ENCODE measurements at regions not wholly inside any gene's neighbourhood (a gene's known extent, or its start where the extent isn't known, plus 50 kb on each side); places are given as distances from the start of the nearest gene placed in this dataset.

- no peak overlapping the region for H3K4me3 ChIP-seq
- no peak overlapping the region for H3K9ac ChIP-seq (ENCODE audit: insufficient read length)
- H3K36me3 ChIP-seq (ENCODE audit: insufficient read depth, low read length): no peaks in the 10 kb centered on the region
- no peak overlapping the region for H3K27ac ChIP-seq
- TF ChIP-seq EZH2 (IDR thresholded peaks at IDR 0.05) (no peak), FOXP2 (optimal IDR thresholded peaks at IDR 0.05; ENCODE audit: control extremely low read depth, extremely low read length, insufficient read depth) (no peak), POLR2AphosphoS5 (IDR thresholded peaks at IDR 0.05; ENCODE audit: borderline replicate concordance, low read depth, low read length) (no peak)
- DNase-seq (ENCODE audit: low read depth, low spot score): no peak
- H3K9me3 ChIP-seq (ENCODE audit: low read depth, low read length): peaks cover 5% of the 10 kb centered on the region; the same call in 1 of the 2 replicates
Observed at GRCh38 chr22:49509016-49509415, 318.7 kb downstream of the BRD1 start.

GRCh38 chr22:49508561-49508960, 319.1 kb downstream of the BRD1 start:
- Histone ChIP-seq H3K9ac (ENCODE audit: insufficient read length) (no peak overlapping the region), H3K4me3 (no peak overlapping the region), H3K9me3 (ENCODE audit: low read depth, low read length) (peaks cover 5% of the 10 kb centered on the region; the same call in 1 of the 2 replicates), H3K36me3 (ENCODE audit: insufficient read depth, low read length) (no peaks in the 10 kb centered on the region), H3K27ac (no peak overlapping the region)
- no peak for DNase-seq (ENCODE audit: low read depth, low spot score)
- TF ChIP-seq POLR2AphosphoS5 (IDR thresholded peaks at IDR 0.05; ENCODE audit: borderline replicate concordance, low read depth, low read length) (no peak), FOXP2 (optimal IDR thresholded peaks at IDR 0.05; ENCODE audit: control extremely low read depth, extremely low read length, insufficient read depth) (no peak), EZH2 (IDR thresholded peaks at IDR 0.05) (no peak)

- H3K4me3 ChIP-seq: no peak overlapping the region
- peaks cover 5% of the 10 kb centered on the region; the same call in 1 of the 2 replicates for H3K9me3 ChIP-seq (ENCODE audit: low read depth, low read length)
- no peak overlapping the region for H3K27ac ChIP-seq
- no peak for DNase-seq (ENCODE audit: low read depth, low spot score)
- TF ChIP-seq FOXP2 (optimal IDR thresholded peaks at IDR 0.05; ENCODE audit: control extremely low read depth, extremely low read length, insufficient read depth) (no peak), POLR2AphosphoS5 (IDR thresholded peaks at IDR 0.05; ENCODE audit: borderline replicate concordance, low read depth, low read length) (no peak), EZH2 (IDR thresholded peaks at IDR 0.05) (no peak)
- no peak overlapping the region for H3K9ac ChIP-seq (ENCODE audit: insufficient read length)
- H3K36me3 ChIP-seq (ENCODE audit: insufficient read depth, low read length): no peaks in the 10 kb centered on the region
Observed at GRCh38 chr22:49507607-49508292, 319.9 kb downstream of the BRD1 start.

DNA sequence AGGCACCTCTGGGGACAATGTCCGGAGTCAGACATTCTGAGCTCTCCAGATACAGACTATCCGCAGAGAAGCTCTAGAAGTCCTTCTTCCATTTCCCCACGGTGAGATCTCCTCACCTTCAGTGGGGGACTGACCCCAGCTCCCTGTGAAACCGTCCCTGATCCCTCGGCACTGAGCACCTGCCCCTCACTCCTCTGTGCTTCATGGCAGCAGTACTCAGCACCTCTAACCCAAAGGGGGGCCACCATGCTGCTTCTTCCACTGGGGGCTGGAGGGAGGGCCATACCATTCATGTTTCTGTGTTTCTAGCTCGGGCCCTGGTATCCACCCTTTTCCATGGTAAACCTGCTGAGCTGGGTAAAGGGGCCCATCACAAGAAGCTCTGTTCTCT, 321.7 kb downstream of the BRD1 start:
- Histone ChIP-seq H3K27ac (no peak overlapping the region), H3K9ac (ENCODE audit: insufficient read length) (no peak overlapping the region), H3K4me3 (no peak overlapping the region), H3K9me3 (ENCODE audit: low read depth, low read length) (peaks cover 5% of the 10 kb centered on the region; the same call in 1 of the 2 replicates), H3K36me3 (ENCODE audit: insufficient read depth, low read length) (no peaks in the 10 kb centered on the region)
- no peak for DNase-seq (ENCODE audit: low read depth, low spot score)
- no peak for TF ChIP-seq POLR2AphosphoS5 (IDR thresholded peaks at IDR 0.05; ENCODE audit: borderline replicate concordance, low read depth, low read length)
- no peak for TF ChIP-seq FOXP2 (optimal IDR thresholded peaks at IDR 0.05; ENCODE audit: control extremely low read depth, extremely low read length, insufficient read depth)
- no peak for TF ChIP-seq EZH2 (IDR thresholded peaks at IDR 0.05)

- DNase-seq (ENCODE audit: low read depth, low spot score): no peak
- Histone ChIP-seq H3K36me3 (ENCODE audit: insufficient read depth, low read length) (no peaks in the 10 kb centered on the region), H3K4me3 (no peak overlapping the region), H3K27ac (no peak overlapping the region), H3K9ac (ENCODE audit: insufficient read length) (no peak overlapping the region), H3K9me3 (ENCODE audit: low read depth, low read length) (no peaks in the 10 kb centered on the region; the same call in 1 of the 2 replicates)
- TF ChIP-seq POLR2AphosphoS5 (IDR thresholded peaks at IDR 0.05; ENCODE audit: borderline replicate concordance, low read depth, low read length) (no peak), EZH2 (IDR thresholded peaks at IDR 0.05) (no peak), FOXP2 (optimal IDR thresholded peaks at IDR 0.05; ENCODE audit: control extremely low read depth, extremely low read length, insufficient read depth) (no peak)
Observed at GRCh38 chr22:49505337-49506009, 322.2 kb downstream of the BRD1 start.

- TF ChIP-seq POLR2AphosphoS5 (IDR thresholded peaks at IDR 0.05; ENCODE audit: borderline replicate concordance, low read depth, low read length): no peak
- H3K9ac ChIP-seq (ENCODE audit: insufficient read length): no peak overlapping the region
- no peaks in the 10 kb centered on the region for H3K9me3 ChIP-seq (ENCODE audit: low read depth, low read length)
- no peak for DNase-seq (ENCODE audit: low read depth, low spot score)
- H3K27ac ChIP-seq: no peak overlapping the region
- H3K4me3 ChIP-seq: no peak overlapping the region
- H3K36me3 ChIP-seq (ENCODE audit: insufficient read depth, low read length): no peaks in the 10 kb centered on the region
Observed at GRCh38 chr22:49503896-49504521, 323.7 kb downstream of the BRD1 start.

DNA sequence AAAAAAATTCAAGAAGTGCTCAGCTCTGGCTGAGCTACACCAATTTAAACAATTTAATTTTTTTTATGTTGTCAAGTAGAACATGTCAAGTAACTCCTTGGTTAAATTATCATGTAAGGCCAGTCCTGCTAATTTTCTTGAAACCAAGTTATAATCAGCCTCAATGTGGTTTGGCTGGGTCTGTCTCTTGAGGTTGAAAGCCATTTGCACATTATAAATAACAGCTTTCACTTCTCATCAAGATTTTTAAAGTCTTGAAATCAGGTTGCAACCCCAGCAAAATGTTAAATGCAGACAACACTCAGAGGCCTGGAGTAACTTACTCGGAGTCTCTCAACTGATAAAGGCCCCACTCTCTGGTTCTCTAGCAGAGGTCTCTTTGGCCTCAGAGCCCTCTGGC, 324.4 kb downstream of the BRD1 start:
- H3K4me3 ChIP-seq: no peak overlapping the region
- H3K9ac ChIP-seq (ENCODE audit: insufficient read length): no peak overlapping the region
- H3K9me3 ChIP-seq (ENCODE audit: low read depth, low read length): no peaks in the 10 kb centered on the region
- H3K27ac ChIP-seq: no peak overlapping the region
- TF ChIP-seq POLR2AphosphoS5 (IDR thresholded peaks at IDR 0.05; ENCODE audit: borderline replicate concordance, low read depth, low read length): no peak
- TF ChIP-seq EZH2 (IDR thresholded peaks at IDR 0.05): no peak
- TF ChIP-seq FOXP2 (optimal IDR thresholded peaks at IDR 0.05; ENCODE audit: control extremely low read depth, extremely low read length, insufficient read depth): no peak
- H3K36me3 ChIP-seq (ENCODE audit: insufficient read depth, low read length): no peaks in the 10 kb centered on the region
- DNase-seq (ENCODE audit: low read depth, low spot score): no peak

DNA sequence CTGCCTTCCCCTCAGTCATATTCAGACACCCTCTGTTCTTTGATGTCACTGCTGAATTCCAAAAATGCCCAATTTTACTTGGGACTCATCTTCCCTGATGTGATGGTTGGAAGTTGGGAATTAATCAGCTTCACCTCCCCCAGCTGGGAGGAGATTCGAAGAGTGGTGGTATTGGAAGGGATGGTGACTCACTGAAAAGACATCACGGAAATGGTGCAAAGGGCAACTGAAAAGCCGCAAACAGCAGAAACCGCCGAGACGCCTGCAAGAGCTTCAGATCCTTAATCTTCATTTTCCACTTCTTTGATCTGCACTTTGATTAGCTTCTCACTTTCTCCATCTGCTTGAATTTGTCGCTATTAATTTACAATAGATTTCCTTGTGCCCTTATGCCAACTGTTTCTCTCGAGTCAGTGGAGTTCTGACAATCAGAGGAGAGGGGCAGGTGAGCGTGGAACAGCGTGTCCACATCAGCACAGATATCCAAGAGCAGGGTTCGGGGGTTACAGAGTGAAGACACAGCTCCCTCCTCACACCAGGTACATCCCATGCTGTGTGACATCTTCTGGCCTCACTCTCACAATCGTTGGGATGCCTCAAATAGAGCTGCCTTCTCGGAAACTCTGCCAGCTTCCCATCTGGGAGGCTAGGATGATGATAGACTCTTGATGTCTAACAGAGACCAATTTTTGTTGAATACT, 325.4 kb downstream of the BRD1 start:
- no peak for DNase-seq (ENCODE audit: low read depth, low spot score)
- Histone ChIP-seq H3K27ac (no peak overlapping the region), H3K9ac (ENCODE audit: insufficient read length) (no peak overlapping the region), H3K36me3 (ENCODE audit: insufficient read depth, low read length) (no peaks in the 10 kb centered on the region), H3K4me3 (no peak overlapping the region), H3K9me3 (ENCODE audit: low read depth, low read length) (no peaks in the 10 kb centered on the region)
- TF ChIP-seq FOXP2 (optimal IDR thresholded peaks at IDR 0.05; ENCODE audit: control extremely low read depth, extremely low read length, insufficient read depth): no peak
- no peak for TF ChIP-seq EZH2 (IDR thresholded peaks at IDR 0.05)
- no peak for TF ChIP-seq POLR2AphosphoS5 (IDR thresholded peaks at IDR 0.05; ENCODE audit: borderline replicate concordance, low read depth, low read length)
